ENCODE measurements at regions not wholly inside any gene's neighbourhood (a gene's known extent, or its start where the extent isn't known, plus 50 kb on each side); places are given as distances from the start of the nearest gene placed in this dataset.

DNA sequence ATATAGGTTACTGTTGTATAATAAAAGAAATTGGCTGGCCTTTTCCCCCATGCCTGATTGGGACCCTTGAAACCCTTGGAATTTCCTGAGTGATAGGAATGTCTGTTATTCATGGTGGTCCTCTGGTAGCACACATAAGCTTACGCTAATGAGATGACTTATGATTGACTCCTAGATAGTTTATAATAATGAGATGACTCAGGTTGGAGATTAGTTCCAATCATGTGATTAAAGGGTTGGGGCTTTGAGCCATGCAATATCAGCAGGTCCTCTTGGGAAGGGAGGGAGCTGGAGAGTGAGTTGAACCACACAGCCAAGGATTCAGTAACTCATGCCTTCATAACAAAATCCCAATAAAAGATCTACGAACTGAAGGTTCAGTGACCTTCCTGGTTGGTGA lies 407.6 kb upstream of the MANEA start:
- H3K4me2 ChIP-seq (ENCODE audit: low read length): no peak overlapping the region

More for the DNA sequence above, 407.6 kb upstream of the MANEA start:
- H3K9ac ChIP-seq (ENCODE audit: low read length): no peak overlapping the region
- H3K4me1 ChIP-seq (ENCODE audit: control insufficient read depth in 1 of 2, insufficient read depth in 2 of 2, low read length in 2 of 2): no peaks in the 10 kb centered on the region
- ChIA-PET POLR2A (no interaction called here), RAD21 (ENCODE audit: low non-redundant PET in 1 of 2, low total read pairs in 2 of 2, uncharacterized antibody in 2 of 2, unreplicated experiment in 2 of 2) (no interaction called here), CTCF (no interaction called here)
- H3K9me3 ChIP-seq (ENCODE audit: control insufficient read depth in 1 of 2, insufficient read depth in 1 of 2, low read depth in 1 of 2, low read length in 2 of 2): no peaks in the 10 kb centered on the region
- H3K27me3 ChIP-seq (ENCODE audit: insufficient read depth, low read length): no peaks in the 10 kb centered on the region
- no TSS peak for BruUV-seq (replicated peaks)
- H4K20me1 ChIP-seq (ENCODE audit: insufficient read depth): no peaks in the 10 kb centered on the region; the same call in 1 of the 2 replicates
- H3K4me3 ChIP-seq (replicated peaks in 1 of 2; ENCODE audit: low read depth in 1 of 2, low read length in 2 of 2): no peak overlapping the region
- no peak for ATAC-seq
- no peaks in the 10 kb centered on the region for H3K79me2 ChIP-seq (ENCODE audit: insufficient read depth, low read length)
- H3K9me2 ChIP-seq (ENCODE audit: insufficient read depth): no peaks in the 10 kb centered on the region; the same call in 1 of the 2 replicates
- TF ChIP-seq SP1 (IDR thresholded peaks at IDR 0.05; ENCODE audit: low read depth): no peak
- TF ChIP-seq EGR1 (IDR thresholded peaks at IDR 0.05; ENCODE audit: low read depth): no peak
- no peak for TF ChIP-seq SIN3A (IDR thresholded peaks at IDR 0.05; ENCODE audit: low read depth)
- TF ChIP-seq, protein P1, sequence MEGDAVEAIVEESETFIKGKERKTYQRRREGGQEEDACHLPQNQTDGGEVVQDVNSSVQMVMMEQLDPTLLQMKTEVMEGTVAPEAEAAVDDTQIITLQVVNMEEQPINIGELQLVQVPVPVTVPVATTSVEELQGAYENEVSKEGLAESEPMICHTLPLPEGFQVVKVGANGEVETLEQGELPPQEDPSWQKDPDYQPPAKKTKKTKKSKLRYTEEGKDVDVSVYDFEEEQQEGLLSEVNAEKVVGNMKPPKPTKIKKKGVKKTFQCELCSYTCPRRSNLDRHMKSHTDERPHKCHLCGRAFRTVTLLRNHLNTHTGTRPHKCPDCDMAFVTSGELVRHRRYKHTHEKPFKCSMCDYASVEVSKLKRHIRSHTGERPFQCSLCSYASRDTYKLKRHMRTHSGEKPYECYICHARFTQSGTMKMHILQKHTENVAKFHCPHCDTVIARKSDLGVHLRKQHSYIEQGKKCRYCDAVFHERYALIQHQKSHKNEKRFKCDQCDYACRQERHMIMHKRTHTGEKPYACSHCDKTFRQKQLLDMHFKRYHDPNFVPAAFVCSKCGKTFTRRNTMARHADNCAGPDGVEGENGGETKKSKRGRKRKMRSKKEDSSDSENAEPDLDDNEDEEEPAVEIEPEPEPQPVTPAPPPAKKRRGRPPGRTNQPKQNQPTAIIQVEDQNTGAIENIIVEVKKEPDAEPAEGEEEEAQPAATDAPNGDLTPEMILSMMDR (IDR thresholded peaks at IDR 0.05 in 2 of 3, conservative IDR thresholded peaks at IDR 0.05 in 1 of 3; ENCODE audit: borderline replicate concordance in 1 of 3, insufficient read depth in 1 of 3, low read depth in 2 of 3, low read length in 2 of 3): no peak
- no peak for TF ChIP-seq POLR2AphosphoS5 (IDR thresholded peaks at IDR 0.05; ENCODE audit: low read depth, low read length)
- TF ChIP-seq, protein P2, sequence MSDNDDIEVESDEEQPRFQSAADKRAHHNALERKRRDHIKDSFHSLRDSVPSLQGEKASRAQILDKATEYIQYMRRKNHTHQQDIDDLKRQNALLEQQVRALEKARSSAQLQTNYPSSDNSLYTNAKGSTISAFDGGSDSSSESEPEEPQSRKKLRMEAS (IDR thresholded peaks at IDR 0.05): no peak
- no peak for TF ChIP-seq ZFX (IDR thresholded peaks at IDR 0.05)
- no peak for TF ChIP-seq JUND (IDR thresholded peaks at IDR 0.05)
- no peak for TF ChIP-seq RAD21 (IDR thresholded peaks at IDR 0.05; ENCODE audit: low read depth)
- TF ChIP-seq YY1 (IDR thresholded peaks at IDR 0.05; ENCODE audit: extremely low read depth, insufficient replicate concordance, low read depth, low read length): no peak
- no peak for TF ChIP-seq FOSL1 (IDR thresholded peaks at IDR 0.05; ENCODE audit: low read depth)
- no peak for TF ChIP-seq POLR2A (IDR thresholded peaks at IDR 0.05; ENCODE audit: borderline replicate concordance, extremely low read depth, insufficient read depth, insufficient read length)
- TF ChIP-seq SRF (IDR thresholded peaks at IDR 0.05; ENCODE audit: low read depth): no peak
- H2AFZ ChIP-seq (ENCODE audit: low read depth, low read length, poor library complexity, severe bottlenecking): no peak overlapping the region
- intact Hi-C loops (cut with micrococcal nuclease): no loop called here
- DNase-seq (ENCODE audit: low read depth, low spot score): no peak
- H3K27ac ChIP-seq (ENCODE audit: low read depth, low read length): no peak overlapping the region
- no peaks in the 10 kb centered on the region for H3K36me3 ChIP-seq (ENCODE audit: control insufficient read depth in 1 of 2, insufficient read depth in 2 of 2, low read length in 2 of 2)
